Choroid plexus epithelial cell (primary cell): ENCODE measurements at regions not wholly inside any gene's neighbourhood (a gene's known extent, or its start where the extent isn't known, plus 50 kb on each side); places are given as distances from the start of the nearest gene placed in this dataset.

Experiments
- DNase-seq: peaks from one replicate; pipeline ENCODE4 v3.0.0-alpha.2; 2010; ENCODE audit warnings: low read depth
- H3K4me3 ChIP-seq: 2 replicates; pipeline ENCODE4 v1.5.1; 2011; ENCODE audit warnings: low read depth, mild to moderate bottlenecking, control low read depth, low read length, moderate library complexity
- TF ChIP-seq, protein P1 (sequence below): conservative IDR thresholded peaks from 2 replicates; pipeline ENCODE4 v1.5.1; 2011; ENCODE audit warnings: low read depth, mild to moderate bottlenecking, control low read depth, inconsistent platforms, low read length, moderate library complexity

GRCh38 chr3:182172534-182172933, 460.8 kb downstream of the SOX2 start:
- TF ChIP-seq, protein P1, sequence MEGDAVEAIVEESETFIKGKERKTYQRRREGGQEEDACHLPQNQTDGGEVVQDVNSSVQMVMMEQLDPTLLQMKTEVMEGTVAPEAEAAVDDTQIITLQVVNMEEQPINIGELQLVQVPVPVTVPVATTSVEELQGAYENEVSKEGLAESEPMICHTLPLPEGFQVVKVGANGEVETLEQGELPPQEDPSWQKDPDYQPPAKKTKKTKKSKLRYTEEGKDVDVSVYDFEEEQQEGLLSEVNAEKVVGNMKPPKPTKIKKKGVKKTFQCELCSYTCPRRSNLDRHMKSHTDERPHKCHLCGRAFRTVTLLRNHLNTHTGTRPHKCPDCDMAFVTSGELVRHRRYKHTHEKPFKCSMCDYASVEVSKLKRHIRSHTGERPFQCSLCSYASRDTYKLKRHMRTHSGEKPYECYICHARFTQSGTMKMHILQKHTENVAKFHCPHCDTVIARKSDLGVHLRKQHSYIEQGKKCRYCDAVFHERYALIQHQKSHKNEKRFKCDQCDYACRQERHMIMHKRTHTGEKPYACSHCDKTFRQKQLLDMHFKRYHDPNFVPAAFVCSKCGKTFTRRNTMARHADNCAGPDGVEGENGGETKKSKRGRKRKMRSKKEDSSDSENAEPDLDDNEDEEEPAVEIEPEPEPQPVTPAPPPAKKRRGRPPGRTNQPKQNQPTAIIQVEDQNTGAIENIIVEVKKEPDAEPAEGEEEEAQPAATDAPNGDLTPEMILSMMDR = no peak
- no peak for DNase-seq
- H3K4me3 ChIP-seq = no peak overlapping the region

DNA sequence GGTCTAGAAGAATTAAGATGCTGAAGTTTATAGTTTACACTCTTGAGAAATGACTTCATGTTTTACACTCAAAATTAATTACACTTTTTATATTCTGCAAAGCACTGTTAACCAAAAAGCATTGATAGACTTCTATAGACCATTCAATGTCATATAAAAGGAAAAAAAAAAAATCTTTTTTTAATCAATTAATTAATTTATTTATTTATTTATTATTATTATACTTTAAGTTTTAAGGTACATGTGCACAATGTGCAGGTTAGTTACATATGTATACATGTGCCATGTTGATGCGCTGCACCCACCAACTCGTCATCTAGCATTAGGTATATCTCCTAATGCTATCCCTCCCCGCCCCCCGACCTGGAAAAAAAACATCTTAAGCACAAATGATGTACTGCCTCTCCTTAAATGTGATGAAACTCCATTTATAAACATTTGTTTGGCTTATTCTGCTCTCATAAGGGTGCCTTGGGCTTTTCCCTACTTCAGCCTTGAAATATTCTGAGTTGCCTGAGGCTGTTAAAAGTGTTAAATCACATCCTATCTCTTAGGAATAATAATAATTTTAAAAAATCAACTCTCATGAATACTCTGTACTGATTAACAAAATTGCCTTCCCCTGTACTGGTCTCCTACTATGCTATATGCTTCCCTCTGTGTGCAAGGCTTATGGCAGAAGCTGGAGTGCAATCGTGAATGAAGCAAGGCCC, 466.9 kb downstream of the SOX2 start:
- TF ChIP-seq, protein P1 = no peak
- H3K4me3 ChIP-seq = no peak overlapping the region
- DNase-seq = no peak

GRCh38 chr3:182179631-182180030, 467.9 kb downstream of the SOX2 start:
- no peak for DNase-seq
- no peak overlapping the region for H3K4me3 ChIP-seq
- TF ChIP-seq, protein P1 = no peak

- no peak overlapping the region for H3K4me3 ChIP-seq
- TF ChIP-seq, protein P1 = no peak
- DNase-seq = no peak
Observed at GRCh38 chr3:182180654-182181385, 469.1 kb downstream of the SOX2 start.

GRCh38 chr3:182182531-182182968, 470.8 kb downstream of the SOX2 start:
- H3K4me3 ChIP-seq = no peak overlapping the region
- no peak for DNase-seq
- TF ChIP-seq, protein P1 = no peak

DNA sequence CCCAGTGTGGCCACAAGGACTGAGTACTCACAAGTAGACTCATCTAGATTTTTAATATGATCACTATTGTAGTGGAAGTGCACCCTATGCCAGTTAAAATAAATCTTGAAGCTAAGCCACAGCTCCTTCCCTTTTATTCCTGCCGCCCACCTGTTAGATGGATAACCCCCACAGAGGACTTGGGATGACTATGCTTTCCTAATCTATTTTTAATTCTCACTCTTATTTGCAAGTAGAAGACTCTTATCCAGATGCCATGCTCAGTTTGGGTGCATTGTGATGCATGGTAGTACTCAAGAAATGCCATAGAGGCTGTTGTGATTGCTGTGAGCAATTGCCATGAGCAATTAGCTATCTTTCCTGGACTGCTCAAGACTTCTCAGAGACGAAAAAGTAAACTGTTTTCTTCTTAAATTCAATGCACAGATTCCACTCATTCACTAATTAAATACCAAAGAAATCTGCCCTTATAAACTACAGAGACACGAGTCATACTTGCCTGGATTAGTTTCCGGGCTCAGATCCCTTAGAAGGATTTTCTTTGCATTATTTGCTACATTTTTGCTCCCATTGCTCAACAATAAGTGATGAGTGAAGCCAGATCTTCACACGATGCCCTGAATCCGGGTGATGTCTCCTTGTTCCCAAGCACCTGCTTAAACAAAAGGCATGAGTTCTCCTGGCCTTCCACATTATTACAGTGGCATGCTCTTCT, 472.1 kb downstream of the SOX2 start:
- no peak for DNase-seq
- TF ChIP-seq, protein P1 = no peak
- no peak overlapping the region for H3K4me3 ChIP-seq
